H1 (cell line): ENCODE measurements at regions not wholly inside any gene's neighbourhood (a gene's known extent, or its start where the extent isn't known, plus 50 kb on each side); places are given as distances from the start of the nearest gene placed in this dataset.

Experiments used
- CTCF ChIA-PET: fragments of 300-600 bp; sonication (Branson Sonifier 250); formaldehyde crosslinking; loops from one replicate; lab custom pipeline; 2021; ENCODE audit not compliant: partially characterized antibody; lab: Charles Lee
- POLR2A ChIA-PET: fragments of 300-600 bp; sonication (Branson Sonifier 250); formaldehyde crosslinking; loops from one replicate; lab custom pipeline; 2021; ENCODE audit warnings: inconsistent platforms; ENCODE audit not compliant: partially characterized antibody; lab: Charles Lee
- DNase-seq, 2 experiments: peaks; one replicate each; pipeline versions ENCODE4 v3.0.0 to v3.0.0-alpha.2; 2010 to 2022; ENCODE audit warnings: low spot score in 2 of 2, low read depth in 1 of 2, mixed read lengths in 1 of 2
- FAIRE-seq: peaks from 2 replicates; lab custom pipeline; 2011; peaks lifted over from hg19 to GRCh38; lab: Jason Lieb, UNC
- H2AFZ ChIP-seq: 2 replicates; pipeline ENCODE4 v1.8.1; 2012; ENCODE audit warnings: low read length, inconsistent platforms
- H2AK5ac ChIP-seq: 2 replicates; pipeline ENCODE4 v1.6.1; 2013; ENCODE audit warnings: low read depth, low read length
- H2BK120ac ChIP-seq: replicated peaks from 2 replicates; pipeline ENCODE3; 2013; ENCODE audit warnings: low read depth, low read length, inconsistent platforms
- H2BK12ac ChIP-seq: 2 replicates; pipeline ENCODE4 v1.6.1; 2013; ENCODE audit warnings: low read depth, low read length
- H2BK15ac ChIP-seq: 2 replicates; pipeline ENCODE4 v1.6.1; 2013; ENCODE audit warnings: low read length
- H2BK20ac ChIP-seq: 2 replicates; pipeline ENCODE4 v1.6.1; 2013; ENCODE audit warnings: low read length
- H2BK5ac ChIP-seq: 2 replicates; pipeline ENCODE4 v1.6.1; 2013; ENCODE audit warnings: low read depth, low read length
- H3K14ac ChIP-seq: 2 replicates; pipeline ENCODE4 v1.6.1; 2013; ENCODE audit warnings: inconsistent platforms; ENCODE audit not compliant: insufficient read length
- H3K18ac ChIP-seq: 2 replicates; pipeline ENCODE4 v1.6.1; 2013; ENCODE audit warnings: low read length; ENCODE audit errors: extremely low read depth
- H3K23ac ChIP-seq: 2 replicates; pipeline ENCODE4 v1.6.1; 2013; ENCODE audit warnings: inconsistent platforms; ENCODE audit not compliant: insufficient read length
- H3K23me2 ChIP-seq: 2 replicates; pipeline ENCODE4 v1.6.1; 2013; ENCODE audit warnings: low read depth, low read length
- H3K27ac ChIP-seq: 2 replicates; pipeline ENCODE4 v1.6.1; 2011; ENCODE audit warnings: low read depth, low read length, inconsistent platforms
- H3K27me3 ChIP-seq, 4 experiments: replicated peaks in 1 of 4; 1 replicate in 1 of 4; 2 replicates in 3 of 4; pipeline versions ENCODE4 v1.6.1 to v1.8.1; 2011 to 2013; ENCODE audit warnings: low read length in 3 of 4, mild to moderate bottlenecking in 3 of 4, inconsistent platforms in 2 of 4, mixed read lengths in 2 of 4, moderate library complexity in 1 of 4; ENCODE audit not compliant: control insufficient read depth in 3 of 4, insufficient read depth in 3 of 4; ENCODE audit errors: extremely low read depth in 1 of 4
- H3K36me3 ChIP-seq, 4 experiments: 2 replicates each; pipeline versions ENCODE4 v1.6.1 to v1.8.1; 2011 to 2013; ENCODE audit warnings: mild to moderate bottlenecking in 4 of 4, low read length in 3 of 4, moderate library complexity in 2 of 4, control low read depth in 1 of 4, inconsistent platforms in 1 of 4; ENCODE audit not compliant: insufficient read depth in 4 of 4, control insufficient read depth in 2 of 4
- H3K4ac ChIP-seq: replicated peaks from 2 replicates; pipeline ENCODE3; 2013; ENCODE audit warnings: low read length, low read depth, mixed read lengths, inconsistent platforms; ENCODE audit not compliant: insufficient read length
- H3K4me1 ChIP-seq, 4 experiments: replicated peaks in 1 of 4; 1 replicate in 1 of 4; 2 replicates in 3 of 4; pipeline versions ENCODE4 v1.6.1 to v1.8.1; 2011 to 2013; ENCODE audit warnings: low read length in 3 of 4, inconsistent platforms in 2 of 4, mixed read lengths in 1 of 4; ENCODE audit not compliant: insufficient read depth in 4 of 4, control insufficient read depth in 3 of 4
- H3K4me2 ChIP-seq, 2 experiments: 2 replicates each; pipeline versions ENCODE4 v1.6.1 to v1.8.1; 2011 to 2013; ENCODE audit warnings: low read depth in 2 of 2, low read length in 2 of 2, control low read depth in 1 of 2, inconsistent platforms in 1 of 2, mild to moderate bottlenecking in 1 of 2; ENCODE audit not compliant: insufficient read depth in 1 of 2
- H3K4me3 ChIP-seq, 4 experiments: fragments of 200-600, 300-600 bp in 1 of 4; sonication (generic), shearing (Covaris generic), sonication (Bioruptor Twin) in 1 of 4; 2 replicates each; pipeline versions ENCODE4 v1.5.1 to v1.8.1; 2011 to 2016; ENCODE audit warnings: low read length in 4 of 4, low read depth in 3 of 4, control low read depth in 2 of 4, inconsistent platforms in 2 of 4, mild to moderate bottlenecking in 2 of 4, mixed read lengths in 1 of 4, moderate library complexity in 1 of 4; ENCODE audit not compliant: insufficient read depth in 2 of 4; ENCODE audit errors: extremely low read depth in 1 of 4
- H3K56ac ChIP-seq: replicated peaks from 2 replicates; pipeline ENCODE3; 2013; ENCODE audit warnings: low read depth, mild to moderate bottlenecking, mixed read lengths, low read length, inconsistent platforms; ENCODE audit not compliant: insufficient read length
- H3K79me1 ChIP-seq: 2 replicates; pipeline ENCODE4 v1.6.1; 2013; ENCODE audit warnings: low read depth, low read length, control low read depth
- H3K79me2 ChIP-seq, 2 experiments: 2 replicates each; pipeline versions ENCODE4 v1.6.1 to v1.8.1; 2012 to 2013; ENCODE audit warnings: low read length in 2 of 2, mild to moderate bottlenecking in 2 of 2, inconsistent platforms in 1 of 2; ENCODE audit not compliant: insufficient read depth in 2 of 2, control insufficient read depth in 1 of 2
- H3K9ac ChIP-seq, 4 experiments: replicated peaks in 1 of 4; 1 replicate in 1 of 4; 2 replicates in 3 of 4; pipeline versions ENCODE4 v1.6.1 to v1.8.1; 2011 to 2013; ENCODE audit warnings: low read depth in 3 of 4, low read length in 3 of 4, control low read depth in 2 of 4, mild to moderate bottlenecking in 2 of 4, moderate library complexity in 2 of 4, inconsistent platforms in 1 of 4; ENCODE audit errors: extremely low read depth in 1 of 4
- H3K9me3 ChIP-seq, 2 experiments: 2 replicates each; pipeline versions ENCODE4 v1.6.1 to v1.8.1; 2012 to 2013; ENCODE audit warnings: mild to moderate bottlenecking in 2 of 2, moderate library complexity in 2 of 2, control low read depth in 1 of 2, inconsistent platforms in 1 of 2, low read depth in 1 of 2, low read length in 1 of 2, mixed read lengths in 1 of 2; ENCODE audit not compliant: insufficient read depth in 2 of 2
- H4K20me1 ChIP-seq, 2 experiments: replicated peaks in 1 of 2; 2 replicates each; pipeline versions ENCODE3 to v1.8.1; 2011 to 2013; ENCODE audit warnings: inconsistent platforms in 2 of 2, low read length in 2 of 2, mild to moderate bottlenecking in 1 of 2; ENCODE audit not compliant: insufficient read depth in 2 of 2, control insufficient read depth in 1 of 2
- H4K5ac ChIP-seq: 2 replicates; pipeline ENCODE4 v1.6.1; 2013; ENCODE audit warnings: low read length, low read depth, mixed read lengths, inconsistent platforms; ENCODE audit not compliant: insufficient read length
- H4K8ac ChIP-seq: 2 replicates; pipeline ENCODE4 v1.8.0; 2013; ENCODE audit warnings: mild to moderate bottlenecking, moderate library complexity, low read length, inconsistent platforms; ENCODE audit not compliant: insufficient read depth; ENCODE audit errors: extremely low read depth
- H4K91ac ChIP-seq: replicated peaks from 2 replicates; pipeline ENCODE3; 2013; ENCODE audit warnings: low read length, mixed read lengths, inconsistent platforms; ENCODE audit not compliant: insufficient read length
- ASH2L ChIP-seq: fragments of 200-600, 300-600 bp; sonication (generic); IDR thresholded peaks from one replicate; pipeline ENCODE4 v1.7.1; 2017; ENCODE audit warnings: low read length
- BRCA1 ChIP-seq: IDR thresholded peaks from 2 replicates; pipeline ENCODE4 v1.6.1; 2012; ENCODE audit warnings: low read depth, low read length, improper control_type of control experiment
- CEBPB ChIP-seq: IDR thresholded peaks from 2 replicates; pipeline ENCODE4 v1.6.1; 2012; ENCODE audit warnings: low read depth, low read length
- HDAC2 ChIP-seq, 2 experiments: fragments of 300-600 bp in 1 of 2; sonication (generic) in 1 of 2; IDR thresholded peaks; 2 replicates each; pipeline ENCODE4 v1.6.1; 2011 to 2012; ENCODE audit warnings: low read depth in 2 of 2, low read length in 2 of 2, mild to moderate bottlenecking in 2 of 2, moderate library complexity in 2 of 2, borderline replicate concordance in 1 of 2, inconsistent platforms in 1 of 2
- KDM1A ChIP-seq: fragments of 200-600, 300-600 bp; sonication (generic); IDR thresholded peaks from 2 replicates; pipeline ENCODE4 v1.7.1; 2016; ENCODE audit warnings: mild to moderate bottlenecking, low read length, borderline replicate concordance
- PHF8 ChIP-seq: fragments of 200-600 bp; sonication (generic); conservative IDR thresholded peaks from 2 replicates; pipeline ENCODE4 v1.7.1; 2012; ENCODE audit warnings: low read depth, mild to moderate bottlenecking, inconsistent platforms, low read length, moderate library complexity
- RAD21 ChIP-seq, 2 experiments: IDR thresholded peaks in 1 of 2; conservative IDR thresholded peaks in 1 of 2; 2 replicates each; pipeline ENCODE4 v1.6.1; 2011; ENCODE audit warnings: low read depth in 2 of 2, low read length in 2 of 2, improper control_type of control experiment in 1 of 2, inconsistent platforms in 1 of 2, mild to moderate bottlenecking in 1 of 2, moderate library complexity in 1 of 2
- RFX5 ChIP-seq: IDR thresholded peaks from 2 replicates; pipeline ENCODE4 v1.6.1; 2011; ENCODE audit warnings: low read depth, low read length, improper control_type of control experiment, borderline replicate concordance
- SAP30 ChIP-seq: fragments of 300-600 bp; sonication (generic); IDR thresholded peaks from 2 replicates; pipeline ENCODE4 v1.7.1; 2012; ENCODE audit warnings: low read length, moderate library complexity, mild to moderate bottlenecking, inconsistent platforms; ENCODE audit not compliant: insufficient read depth, insufficient replicate concordance
- SRF ChIP-seq: IDR thresholded peaks from 2 replicates; pipeline ENCODE4 v1.6.1; 2011; ENCODE audit warnings: mild to moderate bottlenecking, low read depth, low read length, moderate library complexity
- USF2 ChIP-seq: IDR thresholded peaks from 2 replicates; pipeline ENCODE4 v1.6.1; 2011; ENCODE audit warnings: low read length, improper control_type of control experiment
- TF ChIP-seq, protein P1 (sequence below), 3 experiments: IDR thresholded peaks; 1 replicate in 2 of 3; 2 replicates in 1 of 3; pipeline versions ENCODE4 v1.5.1 to v1.6.1; 2011; ENCODE audit warnings: low read length in 3 of 3, mild to moderate bottlenecking in 3 of 3, inconsistent platforms in 2 of 3, low read depth in 1 of 3, moderate library complexity in 1 of 3; ENCODE audit not compliant: insufficient read depth in 1 of 3; ENCODE audit errors: control extremely low read depth in 1 of 3

- no peak overlapping the region for H3K4me3 ChIP-seq
- H2AFZ ChIP-seq: no peak overlapping the region
- no peaks in the 10 kb centered on the region for H3K23me2 ChIP-seq
- DNase-seq (no peak), FAIRE-seq (no peak)
- H3K9me3 ChIP-seq: no peaks in the 10 kb centered on the region
- no peak overlapping the region for H3K56ac ChIP-seq
- H2BK5ac ChIP-seq: no peak overlapping the region
- no peak overlapping the region for H2BK15ac ChIP-seq
- no peak overlapping the region for H2BK12ac ChIP-seq
- no peak overlapping the region for H4K8ac ChIP-seq
- POLR2A ChIA-PET: no interaction called here
- no peak overlapping the region for H3K4me2 ChIP-seq
- CTCF ChIA-PET: no interaction called here
- no peaks in the 10 kb centered on the region for H3K36me3 ChIP-seq
- H3K23ac ChIP-seq: no peak overlapping the region
- no peaks in the 10 kb centered on the region for H3K4me1 ChIP-seq
- H3K14ac ChIP-seq: no peak overlapping the region
- H3K79me1 ChIP-seq: no peaks in the 10 kb centered on the region
- H3K9ac ChIP-seq: no peak overlapping the region
- no peaks in the 10 kb centered on the region for H4K20me1 ChIP-seq
- H3K79me2 ChIP-seq: no peaks in the 10 kb centered on the region
- H4K91ac ChIP-seq: no peak overlapping the region
- H4K5ac ChIP-seq: no peak overlapping the region
- H3K18ac ChIP-seq: no peak overlapping the region
- no peak overlapping the region for H2AK5ac ChIP-seq
- no peak overlapping the region for H2BK120ac ChIP-seq
- no peaks in the 10 kb centered on the region for H3K27me3 ChIP-seq
- no peak overlapping the region for H2BK20ac ChIP-seq
- H3K27ac ChIP-seq: no peak overlapping the region
- H3K4ac ChIP-seq: no peak overlapping the region
- TF ChIP-seq HDAC2 (IDR thresholded peaks at IDR 0.05; ENCODE audit: borderline replicate concordance in 1 of 2, low read depth in 2 of 2, low read length in 2 of 2) (no peak), SRF (no peak), SAP30 (no peak), BRCA1 (no peak), PHF8 (no peak), KDM1A (no peak), RAD21 (IDR thresholded peaks at IDR 0.05 in 1 of 2, conservative IDR thresholded peaks at IDR 0.05 in 1 of 2; ENCODE audit: low read depth in 2 of 2, low read length in 2 of 2) (no peak), USF2 (no peak), RFX5 (no peak), ASH2L (no peak), CEBPB (no peak)
- TF ChIP-seq, protein P1, sequence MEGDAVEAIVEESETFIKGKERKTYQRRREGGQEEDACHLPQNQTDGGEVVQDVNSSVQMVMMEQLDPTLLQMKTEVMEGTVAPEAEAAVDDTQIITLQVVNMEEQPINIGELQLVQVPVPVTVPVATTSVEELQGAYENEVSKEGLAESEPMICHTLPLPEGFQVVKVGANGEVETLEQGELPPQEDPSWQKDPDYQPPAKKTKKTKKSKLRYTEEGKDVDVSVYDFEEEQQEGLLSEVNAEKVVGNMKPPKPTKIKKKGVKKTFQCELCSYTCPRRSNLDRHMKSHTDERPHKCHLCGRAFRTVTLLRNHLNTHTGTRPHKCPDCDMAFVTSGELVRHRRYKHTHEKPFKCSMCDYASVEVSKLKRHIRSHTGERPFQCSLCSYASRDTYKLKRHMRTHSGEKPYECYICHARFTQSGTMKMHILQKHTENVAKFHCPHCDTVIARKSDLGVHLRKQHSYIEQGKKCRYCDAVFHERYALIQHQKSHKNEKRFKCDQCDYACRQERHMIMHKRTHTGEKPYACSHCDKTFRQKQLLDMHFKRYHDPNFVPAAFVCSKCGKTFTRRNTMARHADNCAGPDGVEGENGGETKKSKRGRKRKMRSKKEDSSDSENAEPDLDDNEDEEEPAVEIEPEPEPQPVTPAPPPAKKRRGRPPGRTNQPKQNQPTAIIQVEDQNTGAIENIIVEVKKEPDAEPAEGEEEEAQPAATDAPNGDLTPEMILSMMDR (IDR thresholded peaks at IDR 0.05; ENCODE audit: control extremely low read depth in 1 of 3, insufficient read depth in 1 of 3, low read depth in 1 of 3, low read length in 3 of 3): no peak
These were observed 782.5 kb downstream of the STIM2 start for GRCh38 chr4:27643101-27643500.
